GM12865 (cell line): ENCODE measurements at regions not wholly inside any gene's neighbourhood (a gene's known extent, or its start where the extent isn't known, plus 50 kb on each side); places are given as distances from the start of the nearest gene placed in this dataset.
A peak's percentile ranks its signal among the peaks of the same experiment; 100 is the strongest.
"Not testable (repeated sequence)": the region's sequence is repeated elsewhere in the genome, so short reads cannot be mapped to it uniquely, and the experiment has no call there.

ENCODE experiments used
- DNase-seq: peaks from one replicate; pipeline ENCODE4 v3.0.0; 2010; ENCODE audit warnings: low read depth
- H3K4me3 ChIP-seq: 2 replicates; pipeline ENCODE4 v1.5.1; 2011; ENCODE audit warnings: mild to moderate bottlenecking, low read depth, low read length, control low read depth
- CTCF ChIP-seq: IDR thresholded peaks from 2 replicates; pipeline ENCODE4 v1.5.1; 2011; ENCODE audit warnings: low read length, control low read depth, low read depth, inconsistent platforms; ENCODE audit not compliant: insufficient read depth; ENCODE audit errors: missing control alignments

- no peak for DNase-seq
- H3K4me3 ChIP-seq, result no peak overlapping the region
- TF ChIP-seq CTCF, result no peak
Measured at GRCh38 chr18:55735969-55736368, 148.0 kb upstream of the TCF4 start.

GRCh38 chr18:55735199-55735855 is 147.3 kb upstream of the TCF4 start:
- no peak overlapping the region for H3K4me3 ChIP-seq
- no peak for TF ChIP-seq CTCF
- no peak for DNase-seq

- no peak for DNase-seq
- no peak overlapping the region for H3K4me3 ChIP-seq
- TF ChIP-seq CTCF, result no peak
Measured at GRCh38 chr18:55732227-55733106, 144.5 kb upstream of the TCF4 start.

GRCh38 chr18:55731594-55732042 is 143.6 kb upstream of the TCF4 start:
- H3K4me3 ChIP-seq, result no peak overlapping the region
- DNase-seq, result peak; percentile 61
- TF ChIP-seq CTCF, result no peak

- not testable (repeated sequence) for H3K4me3 ChIP-seq, DNase-seq
Measured at GRCh38 chr18:55721006-55721405, 133.0 kb upstream of the TCF4 start.

GRCh38 chr18:55713707-55714106 is 125.7 kb upstream of the TCF4 start:
- H3K4me3 ChIP-seq, result no peak overlapping the region
- no peak for TF ChIP-seq CTCF
- no peak for DNase-seq

GRCh38 chr18:55706898-55707297 is 118.9 kb upstream of the TCF4 start:
- no peak for TF ChIP-seq CTCF
- no peak overlapping the region for H3K4me3 ChIP-seq
- no peak for DNase-seq
